ENCODE measurements at regions not wholly inside any gene's neighbourhood (a gene's known extent, or its start where the extent isn't known, plus 50 kb on each side); places are given as distances from the start of the nearest gene placed in this dataset.

DNA sequence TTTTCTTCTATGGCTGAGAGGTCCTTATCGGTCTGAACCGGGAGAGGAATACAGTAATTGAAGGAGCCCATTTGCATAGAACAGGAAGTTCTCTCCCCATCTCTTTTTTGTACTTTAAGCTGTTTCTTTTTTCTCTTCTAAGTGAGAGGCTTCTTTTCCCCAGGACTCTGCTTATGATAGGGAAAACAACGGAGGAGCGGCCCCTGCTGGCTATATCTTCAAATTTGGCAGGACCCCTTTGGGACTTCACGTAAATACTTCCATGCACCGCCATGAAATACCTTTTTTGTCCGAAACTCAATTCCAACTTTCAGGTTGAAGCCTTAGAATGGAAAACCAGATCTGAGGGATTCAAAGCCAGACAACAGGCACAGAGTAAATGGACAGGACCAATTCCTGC lies 1153.0 kb upstream of the INTU start:
- intact Hi-C loops (cut with DNase I) = no loop called here
- Histone ChIP-seq H3K9me3 (ENCODE audit: control insufficient read depth in 2 of 3, insufficient read depth in 1 of 3, low read length in 3 of 3) (peaks cover 0 to 5% (median 0%) of the 10 kb centered on the region in 3 donors), H3K4me3 (ENCODE audit: low read length in 3 of 3) (no peak overlapping the region), H3K27me3 (ENCODE audit: control insufficient read depth, insufficient read depth, low read length) (no peaks in the 10 kb centered on the region), H3K9ac (ENCODE audit: low read length in 3 of 3) (no peak overlapping the region), H3K36me3 (ENCODE audit: control insufficient read depth in 2 of 3, insufficient read depth in 3 of 3, low read length in 3 of 3) (no peaks in the 10 kb centered on the region), H3K4me1 (ENCODE audit: control insufficient read depth in 2 of 3, insufficient read depth in 2 of 3, low read depth in 1 of 3, low read length in 3 of 3) (no peaks in the 10 kb centered on the region), H3K27ac (ENCODE audit: low read depth in 2 of 2, low read length in 2 of 2) (no peak overlapping the region)
- TF ChIP-seq, protein P1, sequence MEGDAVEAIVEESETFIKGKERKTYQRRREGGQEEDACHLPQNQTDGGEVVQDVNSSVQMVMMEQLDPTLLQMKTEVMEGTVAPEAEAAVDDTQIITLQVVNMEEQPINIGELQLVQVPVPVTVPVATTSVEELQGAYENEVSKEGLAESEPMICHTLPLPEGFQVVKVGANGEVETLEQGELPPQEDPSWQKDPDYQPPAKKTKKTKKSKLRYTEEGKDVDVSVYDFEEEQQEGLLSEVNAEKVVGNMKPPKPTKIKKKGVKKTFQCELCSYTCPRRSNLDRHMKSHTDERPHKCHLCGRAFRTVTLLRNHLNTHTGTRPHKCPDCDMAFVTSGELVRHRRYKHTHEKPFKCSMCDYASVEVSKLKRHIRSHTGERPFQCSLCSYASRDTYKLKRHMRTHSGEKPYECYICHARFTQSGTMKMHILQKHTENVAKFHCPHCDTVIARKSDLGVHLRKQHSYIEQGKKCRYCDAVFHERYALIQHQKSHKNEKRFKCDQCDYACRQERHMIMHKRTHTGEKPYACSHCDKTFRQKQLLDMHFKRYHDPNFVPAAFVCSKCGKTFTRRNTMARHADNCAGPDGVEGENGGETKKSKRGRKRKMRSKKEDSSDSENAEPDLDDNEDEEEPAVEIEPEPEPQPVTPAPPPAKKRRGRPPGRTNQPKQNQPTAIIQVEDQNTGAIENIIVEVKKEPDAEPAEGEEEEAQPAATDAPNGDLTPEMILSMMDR (IDR thresholded peaks at IDR 0.05; ENCODE audit: borderline replicate concordance, extremely low read depth, insufficient read depth) = no peak
- FAIRE-seq (no peak), DNase-seq (no peak)

DNA sequence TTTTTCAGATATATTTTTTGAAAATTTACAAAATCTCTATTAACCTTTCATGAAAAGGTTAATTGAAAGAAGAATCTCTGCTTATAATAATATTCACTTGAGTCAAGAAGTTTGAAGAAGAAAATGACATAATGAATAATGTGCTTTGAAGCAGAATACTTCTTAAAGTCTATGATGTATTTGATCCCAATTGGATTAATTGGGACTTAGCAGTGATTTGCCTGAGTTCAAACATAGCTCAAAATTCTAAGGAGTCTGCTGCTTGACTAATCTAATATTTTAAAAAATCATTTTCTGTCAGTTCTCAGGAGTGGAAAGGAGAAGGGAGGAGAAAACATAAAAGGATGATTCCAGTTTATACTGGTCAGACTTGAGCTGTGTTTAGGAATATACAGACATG lies 1150.4 kb upstream of the INTU start:
- no peak for FAIRE-seq
- H3K9me3 ChIP-seq (ENCODE audit: control insufficient read depth in 2 of 3, insufficient read depth in 1 of 3, low read length in 3 of 3) = no peaks in the 10 kb centered on the region
- H3K4me3 ChIP-seq (ENCODE audit: low read length in 3 of 3) = no peak overlapping the region
- no peaks in the 10 kb centered on the region for H3K4me1 ChIP-seq (ENCODE audit: control insufficient read depth in 2 of 3, insufficient read depth in 2 of 3, low read depth in 1 of 3, low read length in 3 of 3)
- no peak for DNase-seq
- no peak overlapping the region for H3K9ac ChIP-seq (ENCODE audit: low read length in 3 of 3)
- no peaks in the 10 kb centered on the region for H3K36me3 ChIP-seq (ENCODE audit: control insufficient read depth in 2 of 3, insufficient read depth in 3 of 3, low read length in 3 of 3)
- intact Hi-C loops (cut with DNase I) = no loop called here
- TF ChIP-seq, protein P1 (IDR thresholded peaks at IDR 0.05; ENCODE audit: borderline replicate concordance, extremely low read depth, insufficient read depth) = no peak
- no peaks in the 10 kb centered on the region for H3K27me3 ChIP-seq (ENCODE audit: control insufficient read depth, insufficient read depth, low read length)
- H3K27ac ChIP-seq (ENCODE audit: low read depth in 2 of 2, low read length in 2 of 2) = no peak overlapping the region

DNA sequence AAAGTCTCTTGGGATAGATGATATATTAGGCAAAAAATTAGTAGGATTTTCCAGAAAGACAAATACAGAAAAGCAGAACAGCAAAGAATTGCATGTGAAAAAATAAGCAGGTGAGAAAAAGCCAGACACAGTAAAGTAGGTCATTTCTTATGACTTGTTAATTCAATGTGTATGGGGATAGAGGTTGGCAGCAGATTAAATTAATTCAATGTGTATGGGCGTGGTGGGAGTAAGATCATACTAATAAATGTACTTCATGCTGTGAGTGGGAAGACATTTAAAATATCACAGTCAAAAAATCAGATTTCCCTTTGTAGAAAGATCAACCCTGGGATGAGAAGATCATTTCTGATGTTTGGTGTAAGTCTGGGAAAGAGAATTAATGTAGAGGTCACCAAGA lies 1146.4 kb upstream of the INTU start:
- TF ChIP-seq, protein P1 (IDR thresholded peaks at IDR 0.05; ENCODE audit: borderline replicate concordance, extremely low read depth, insufficient read depth) = no peak
- H3K36me3 ChIP-seq (ENCODE audit: control insufficient read depth in 2 of 3, insufficient read depth in 3 of 3, low read length in 3 of 3) = no peaks in the 10 kb centered on the region
- no peaks in the 10 kb centered on the region for H3K4me1 ChIP-seq (ENCODE audit: control insufficient read depth in 2 of 3, insufficient read depth in 2 of 3, low read depth in 1 of 3, low read length in 3 of 3)
- no peak overlapping the region for H3K9ac ChIP-seq (ENCODE audit: low read length in 3 of 3)
- DNase-seq (no peak), FAIRE-seq (no peak)
- H3K27me3 ChIP-seq (ENCODE audit: control insufficient read depth, insufficient read depth, low read length) = no peaks in the 10 kb centered on the region
- H3K9me3 ChIP-seq (ENCODE audit: control insufficient read depth in 2 of 3, insufficient read depth in 1 of 3, low read length in 3 of 3) = no peaks in the 10 kb centered on the region
- H3K27ac ChIP-seq (ENCODE audit: low read depth in 2 of 2, low read length in 2 of 2) = no peak overlapping the region
- no peak overlapping the region for H3K4me3 ChIP-seq (ENCODE audit: low read length in 3 of 3)
- intact Hi-C loops (cut with DNase I) = no loop called here

DNA sequence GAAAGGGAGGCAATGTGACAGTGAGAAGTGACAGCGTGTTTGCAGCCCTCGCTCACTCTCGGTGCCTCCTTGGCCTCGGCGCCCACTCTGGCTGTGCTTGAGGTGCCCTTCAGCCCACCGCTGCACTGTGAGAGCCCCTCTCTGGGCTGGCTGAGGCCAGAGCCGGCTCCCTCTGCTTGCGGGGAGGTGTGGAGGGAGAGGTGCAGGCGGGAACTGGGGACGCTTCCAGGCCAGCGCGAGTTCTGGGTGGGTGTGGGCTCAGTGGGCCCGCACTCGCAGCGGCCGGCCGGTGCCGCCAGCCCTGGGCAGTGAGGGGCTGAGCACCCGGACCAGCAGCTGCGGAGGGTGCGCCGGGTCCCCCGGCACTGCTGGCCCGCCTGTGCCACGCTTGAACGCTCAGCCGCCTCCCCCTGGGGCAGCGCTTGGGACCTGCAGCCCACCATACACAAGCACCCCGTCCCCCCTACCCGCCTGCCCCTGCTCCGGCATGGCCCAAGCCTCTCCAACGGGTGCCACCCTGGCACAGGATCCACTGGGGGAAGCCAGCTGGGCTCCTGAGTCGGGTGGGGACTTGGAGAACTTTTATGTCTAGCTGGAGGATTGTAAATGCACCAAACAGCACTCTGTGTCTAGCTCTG lies 1142.8 kb upstream of the INTU start:
- DNase-seq (peak in 1 of 5 donors; percentile 73), FAIRE-seq (no peak)

More for the DNA sequence above, 1142.8 kb upstream of the INTU start:
- H3K36me3 ChIP-seq (ENCODE audit: control insufficient read depth in 2 of 3, insufficient read depth in 3 of 3, low read length in 3 of 3) = no peaks in the 10 kb centered on the region
- no peaks in the 10 kb centered on the region for H3K27me3 ChIP-seq (ENCODE audit: control insufficient read depth, insufficient read depth, low read length)
- H3K27ac ChIP-seq (ENCODE audit: low read depth in 2 of 2, low read length in 2 of 2) = no peak overlapping the region
- TF ChIP-seq, protein P1 (IDR thresholded peaks at IDR 0.05; ENCODE audit: borderline replicate concordance, extremely low read depth, insufficient read depth) = no peak
- H3K4me1 ChIP-seq (ENCODE audit: control insufficient read depth in 2 of 3, insufficient read depth in 2 of 3, low read depth in 1 of 3, low read length in 3 of 3) = no peaks in the 10 kb centered on the region
- H3K4me3 ChIP-seq (ENCODE audit: low read length in 3 of 3) = no peak overlapping the region
- intact Hi-C loops (cut with DNase I) = no loop called here
- H3K9ac ChIP-seq (ENCODE audit: low read length in 3 of 3) = no peak overlapping the region
- H3K9me3 ChIP-seq (ENCODE audit: control insufficient read depth in 2 of 3, insufficient read depth in 1 of 3, low read length in 3 of 3) = no peaks in the 10 kb centered on the region

Data from kidney (tissue), 13 donors.